Gastrocnemius medialis (tissue), 4 donors: ENCODE measurements at regions not wholly inside any gene's neighbourhood (a gene's known extent, or its start where the extent isn't known, plus 50 kb on each side); places are given as distances from the start of the nearest gene placed in this dataset.

Experiments used
- POLR2A ChIP-seq, 2 donors: fragments of 450-650 bp; IDR thresholded peaks; one replicate each; pipeline ENCODE4 v1.6.1; 2017; ENCODE audit warnings: antibody characterized with exemption in 2 of 2, mild to moderate bottlenecking in 2 of 2, moderate library complexity in 2 of 2
- TF ChIP-seq, protein P1 (sequence below), 5 experiments: fragments of 450-650 bp in 3 of 5; fragments of 200-600 bp in 2 of 5; sonication (generic) in 2 of 5; IDR thresholded peaks in 4 of 5; conservative IDR thresholded peaks in 1 of 5; 1 replicate in 4 of 5; 2 replicates in 1 of 5; pipeline ENCODE4 v1.5.1; 2016 to 2019; ENCODE audit warnings: antibody characterized with exemption in 5 of 5, mild to moderate bottlenecking in 3 of 5, moderate library complexity in 3 of 5

DNA sequence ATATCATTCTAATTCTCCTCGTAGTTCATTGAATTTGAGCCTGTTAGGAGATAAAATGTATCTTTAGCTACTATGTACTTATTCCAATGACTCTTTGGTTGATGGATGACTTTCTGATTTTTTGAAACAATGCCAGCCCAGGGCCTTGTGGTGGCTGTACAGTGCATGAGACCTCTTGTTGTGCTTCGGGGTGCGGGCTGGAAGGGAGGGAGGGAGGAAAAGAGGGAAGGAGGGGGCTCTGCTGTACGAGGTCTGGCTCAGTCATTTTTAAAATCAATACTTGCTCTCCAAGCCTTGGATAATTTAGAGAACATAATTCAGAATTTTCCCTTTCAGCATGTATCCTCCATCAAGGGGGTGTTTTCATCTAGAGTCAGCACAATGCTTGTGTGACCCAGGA is 399.7 kb upstream of the ONECUT1 start:
- TF ChIP-seq, protein P1, sequence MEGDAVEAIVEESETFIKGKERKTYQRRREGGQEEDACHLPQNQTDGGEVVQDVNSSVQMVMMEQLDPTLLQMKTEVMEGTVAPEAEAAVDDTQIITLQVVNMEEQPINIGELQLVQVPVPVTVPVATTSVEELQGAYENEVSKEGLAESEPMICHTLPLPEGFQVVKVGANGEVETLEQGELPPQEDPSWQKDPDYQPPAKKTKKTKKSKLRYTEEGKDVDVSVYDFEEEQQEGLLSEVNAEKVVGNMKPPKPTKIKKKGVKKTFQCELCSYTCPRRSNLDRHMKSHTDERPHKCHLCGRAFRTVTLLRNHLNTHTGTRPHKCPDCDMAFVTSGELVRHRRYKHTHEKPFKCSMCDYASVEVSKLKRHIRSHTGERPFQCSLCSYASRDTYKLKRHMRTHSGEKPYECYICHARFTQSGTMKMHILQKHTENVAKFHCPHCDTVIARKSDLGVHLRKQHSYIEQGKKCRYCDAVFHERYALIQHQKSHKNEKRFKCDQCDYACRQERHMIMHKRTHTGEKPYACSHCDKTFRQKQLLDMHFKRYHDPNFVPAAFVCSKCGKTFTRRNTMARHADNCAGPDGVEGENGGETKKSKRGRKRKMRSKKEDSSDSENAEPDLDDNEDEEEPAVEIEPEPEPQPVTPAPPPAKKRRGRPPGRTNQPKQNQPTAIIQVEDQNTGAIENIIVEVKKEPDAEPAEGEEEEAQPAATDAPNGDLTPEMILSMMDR (IDR thresholded peaks at IDR 0.05 in 4 of 5, conservative IDR thresholded peaks at IDR 0.05 in 1 of 5), result no peak
- TF ChIP-seq POLR2A (IDR thresholded peaks at IDR 0.05), result no peak
